ENCODE measurements at regions not wholly inside any gene's neighbourhood (a gene's known extent, or its start where the extent isn't known, plus 50 kb on each side); places are given as distances from the start of the nearest gene placed in this dataset.

DNA sequence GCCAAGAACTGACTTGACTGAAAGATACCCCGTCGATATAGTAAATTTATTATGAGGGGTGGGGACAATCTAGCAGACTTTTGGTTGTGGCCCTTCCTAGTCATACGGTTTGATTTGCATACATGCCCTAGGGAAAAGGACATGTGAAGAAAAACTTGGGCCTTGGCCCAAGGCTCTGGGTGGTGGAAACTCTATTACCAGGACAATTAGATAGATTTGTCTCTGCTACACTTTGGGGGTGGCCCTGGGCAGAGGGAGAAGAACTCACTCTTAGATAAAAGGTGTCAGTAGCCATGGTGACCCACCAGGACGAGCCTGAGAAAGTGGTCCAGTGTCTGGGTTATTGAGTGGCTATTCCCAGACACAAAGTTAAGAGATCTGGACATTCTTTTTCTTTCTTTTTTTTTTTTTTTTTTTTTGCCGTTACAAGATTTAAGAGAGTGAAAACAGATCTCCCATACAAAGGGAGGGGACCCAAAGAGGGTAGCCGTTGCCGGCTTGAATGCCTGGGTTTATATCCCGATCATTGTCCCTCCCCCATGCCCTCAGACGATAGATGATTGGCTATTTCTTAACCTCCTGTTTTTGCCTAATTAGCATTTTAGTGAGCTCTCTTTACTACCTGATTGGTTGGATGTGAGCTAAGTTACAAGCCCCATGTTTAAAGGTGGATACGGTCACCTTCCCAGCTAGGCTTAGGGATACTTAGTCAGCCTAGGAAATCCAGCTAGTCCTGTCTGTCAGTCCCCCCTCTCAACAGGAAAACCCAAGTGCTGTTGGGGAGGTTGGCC is 96.4 kb upstream of the SMAD3 start:
- TF ChIP-seq BHLHE40 (IDR thresholded peaks at IDR 0.05; ENCODE audit: low read depth, low read length): no peak
- no peak for TF ChIP-seq MAFK (IDR thresholded peaks at IDR 0.05; ENCODE audit: low read depth, low read length)
- TF ChIP-seq POLR2A (IDR thresholded peaks at IDR 0.05; ENCODE audit: low read depth, low read length): no peak
- TF ChIP-seq, protein P1, sequence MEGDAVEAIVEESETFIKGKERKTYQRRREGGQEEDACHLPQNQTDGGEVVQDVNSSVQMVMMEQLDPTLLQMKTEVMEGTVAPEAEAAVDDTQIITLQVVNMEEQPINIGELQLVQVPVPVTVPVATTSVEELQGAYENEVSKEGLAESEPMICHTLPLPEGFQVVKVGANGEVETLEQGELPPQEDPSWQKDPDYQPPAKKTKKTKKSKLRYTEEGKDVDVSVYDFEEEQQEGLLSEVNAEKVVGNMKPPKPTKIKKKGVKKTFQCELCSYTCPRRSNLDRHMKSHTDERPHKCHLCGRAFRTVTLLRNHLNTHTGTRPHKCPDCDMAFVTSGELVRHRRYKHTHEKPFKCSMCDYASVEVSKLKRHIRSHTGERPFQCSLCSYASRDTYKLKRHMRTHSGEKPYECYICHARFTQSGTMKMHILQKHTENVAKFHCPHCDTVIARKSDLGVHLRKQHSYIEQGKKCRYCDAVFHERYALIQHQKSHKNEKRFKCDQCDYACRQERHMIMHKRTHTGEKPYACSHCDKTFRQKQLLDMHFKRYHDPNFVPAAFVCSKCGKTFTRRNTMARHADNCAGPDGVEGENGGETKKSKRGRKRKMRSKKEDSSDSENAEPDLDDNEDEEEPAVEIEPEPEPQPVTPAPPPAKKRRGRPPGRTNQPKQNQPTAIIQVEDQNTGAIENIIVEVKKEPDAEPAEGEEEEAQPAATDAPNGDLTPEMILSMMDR (conservative IDR thresholded peaks at IDR 0.05; ENCODE audit: low read depth, low read length): no peak
- no peak for TF ChIP-seq RFX5 (IDR thresholded peaks at IDR 0.05; ENCODE audit: low read depth, low read length)
- no peak for TF ChIP-seq SMC3 (IDR thresholded peaks at IDR 0.05; ENCODE audit: low read depth, low read length)
- TF ChIP-seq MXI1 (IDR thresholded peaks at IDR 0.05; ENCODE audit: borderline replicate concordance, low read depth, low read length): no peak
- no peak for TF ChIP-seq RAD21 (IDR thresholded peaks at IDR 0.05; ENCODE audit: low read length)
- no peak for TF ChIP-seq NFE2L2 (IDR thresholded peaks at IDR 0.05; ENCODE audit: low read depth, low read length)
- no peak for TF ChIP-seq CEBPB (IDR thresholded peaks at IDR 0.05; ENCODE audit: low read depth, low read length)
- no peak for TF ChIP-seq RCOR1 (IDR thresholded peaks at IDR 0.05; ENCODE audit: insufficient replicate concordance, low read length)
- TF ChIP-seq CHD1 (IDR thresholded peaks at IDR 0.05; ENCODE audit: low read depth, low read length): no peak
- TF ChIP-seq, protein P2, sequence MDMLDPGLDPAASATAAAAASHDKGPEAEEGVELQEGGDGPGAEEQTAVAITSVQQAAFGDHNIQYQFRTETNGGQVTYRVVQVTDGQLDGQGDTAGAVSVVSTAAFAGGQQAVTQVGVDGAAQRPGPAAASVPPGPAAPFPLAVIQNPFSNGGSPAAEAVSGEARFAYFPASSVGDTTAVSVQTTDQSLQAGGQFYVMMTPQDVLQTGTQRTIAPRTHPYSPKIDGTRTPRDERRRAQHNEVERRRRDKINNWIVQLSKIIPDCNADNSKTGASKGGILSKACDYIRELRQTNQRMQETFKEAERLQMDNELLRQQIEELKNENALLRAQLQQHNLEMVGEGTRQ (IDR thresholded peaks at IDR 0.05; ENCODE audit: low read depth, low read length): no peak
- no peak for TF ChIP-seq MAZ (IDR thresholded peaks at IDR 0.05; ENCODE audit: borderline replicate concordance, low read depth, low read length)
